NCI-H446 (cell line): ENCODE measurements at regions not wholly inside any gene's neighbourhood (a gene's known extent, or its start where the extent isn't known, plus 50 kb on each side); places are given as distances from the start of the nearest gene placed in this dataset.
"Not testable (repeated sequence)": the region's sequence is repeated elsewhere in the genome, so short reads cannot be mapped to it uniquely, and the experiment has no call there.

Experiments used
- DNase-seq, 2 experiments: peaks; one replicate each; lab custom pipeline; 2025; lab: John Stamatoyannopoulos, UW

DNA sequence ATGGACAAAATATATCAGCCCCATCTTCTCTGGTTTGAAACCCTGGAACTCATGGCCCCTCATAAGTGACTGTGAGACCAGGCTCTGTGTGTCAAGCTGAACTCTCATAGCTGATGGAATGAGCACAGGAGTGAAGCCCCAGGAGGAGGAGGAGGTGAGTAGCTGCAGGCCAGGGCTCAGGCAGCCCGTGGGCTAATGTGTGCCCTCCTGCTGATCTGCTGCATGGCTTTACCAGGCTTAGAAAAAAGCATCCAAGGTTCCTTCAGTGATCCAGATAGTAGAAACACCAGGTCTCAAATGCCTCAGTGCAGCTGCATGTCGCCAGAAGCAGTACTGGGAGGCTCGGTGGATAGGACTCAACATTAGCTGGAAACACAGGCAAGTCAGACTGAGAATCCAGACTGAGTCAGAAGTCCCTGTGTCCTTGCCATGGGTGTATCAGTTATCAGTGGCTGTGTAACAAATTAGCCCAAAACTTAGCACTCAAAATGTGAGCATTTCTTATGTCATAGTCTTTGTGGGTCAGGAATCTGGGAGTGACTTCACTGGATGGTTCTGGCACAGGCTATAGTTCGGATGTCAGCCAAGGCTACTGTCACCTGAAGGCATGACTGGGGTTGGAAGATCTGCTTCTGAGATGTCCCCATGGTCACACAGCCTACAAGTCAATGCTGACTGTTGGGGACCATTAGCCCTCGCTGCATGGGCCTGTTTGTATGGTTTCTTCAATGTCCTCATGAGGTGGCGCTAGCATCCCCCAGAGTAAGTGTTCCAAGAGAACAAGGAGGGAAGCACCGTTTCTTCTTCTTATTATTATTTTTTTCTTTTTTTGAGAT, 255.4 kb upstream of the IRF2BP2 start:
- DNase-seq: no peak

DNA sequence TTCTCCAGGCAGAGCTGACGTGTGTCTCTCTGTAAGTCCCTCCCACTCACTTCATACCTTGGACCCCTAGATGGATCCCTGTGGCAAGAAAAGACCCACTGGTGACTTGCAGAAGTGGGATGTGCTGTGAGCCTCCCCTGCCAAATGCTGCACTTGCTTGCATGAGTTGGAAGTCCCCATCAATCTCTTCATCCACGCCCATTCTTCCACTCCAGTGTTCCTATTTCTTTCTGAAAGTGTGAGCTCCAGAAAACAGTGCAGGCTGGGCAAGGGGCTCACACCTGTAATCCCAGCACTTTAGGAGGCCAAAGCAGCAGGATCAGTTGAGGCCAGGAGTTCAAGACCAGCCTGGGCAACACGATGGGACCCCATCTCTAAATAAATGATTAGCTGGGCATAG, 254.1 kb upstream of the IRF2BP2 start:
- no peak for DNase-seq

DNA sequence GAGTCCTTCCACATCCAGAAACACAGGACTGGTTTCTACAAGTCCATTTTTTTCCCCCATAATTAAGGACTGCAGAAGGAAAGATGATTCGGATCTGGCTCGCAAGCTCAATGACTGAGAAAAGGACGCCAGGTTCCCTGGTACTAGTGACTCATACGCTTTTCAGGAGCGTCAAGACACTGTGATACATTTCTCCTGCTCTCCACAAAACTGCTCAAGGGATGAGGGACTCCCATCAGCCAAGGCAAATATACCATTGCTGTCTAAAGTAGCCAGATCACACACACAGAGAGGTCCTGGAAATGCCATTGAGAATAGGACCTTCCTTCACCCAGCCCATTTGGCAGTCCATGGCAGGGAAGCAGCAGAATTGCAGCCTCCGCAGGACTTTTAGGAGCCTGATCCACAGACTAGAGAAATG, 253.6 kb upstream of the IRF2BP2 start:
- peak in 1 of 2 experiments; percentile 22 for DNase-seq

DNA sequence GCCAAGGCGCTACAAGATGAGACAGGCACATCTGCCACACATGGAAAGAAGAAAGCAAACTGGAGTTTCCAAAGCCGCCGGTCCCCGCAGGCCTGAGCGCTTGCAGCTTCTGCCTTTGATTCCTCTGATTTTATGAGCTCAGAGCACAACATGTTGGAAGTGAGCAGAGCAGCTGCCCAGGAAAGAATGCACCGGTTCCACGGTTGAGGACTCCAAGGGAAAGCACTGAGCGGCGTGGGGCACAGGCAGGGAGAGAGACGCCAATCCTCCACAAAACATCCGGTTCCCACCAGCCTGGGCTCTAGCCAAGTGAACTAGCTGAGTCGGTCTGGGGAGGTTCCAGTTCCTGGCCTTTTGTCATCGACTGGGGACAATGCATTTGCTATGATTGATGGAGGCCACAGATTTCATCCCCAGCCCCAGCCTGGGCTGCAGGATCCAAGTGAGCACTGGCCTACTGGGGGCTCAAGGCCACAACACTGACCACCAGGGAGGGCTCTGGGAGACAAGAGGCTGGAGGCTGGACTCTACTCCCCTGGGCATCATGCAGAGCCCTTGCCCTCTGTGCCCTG, 253.1 kb upstream of the IRF2BP2 start:
- DNase-seq: peak in 1 of 2 experiments; percentile 73

DNA sequence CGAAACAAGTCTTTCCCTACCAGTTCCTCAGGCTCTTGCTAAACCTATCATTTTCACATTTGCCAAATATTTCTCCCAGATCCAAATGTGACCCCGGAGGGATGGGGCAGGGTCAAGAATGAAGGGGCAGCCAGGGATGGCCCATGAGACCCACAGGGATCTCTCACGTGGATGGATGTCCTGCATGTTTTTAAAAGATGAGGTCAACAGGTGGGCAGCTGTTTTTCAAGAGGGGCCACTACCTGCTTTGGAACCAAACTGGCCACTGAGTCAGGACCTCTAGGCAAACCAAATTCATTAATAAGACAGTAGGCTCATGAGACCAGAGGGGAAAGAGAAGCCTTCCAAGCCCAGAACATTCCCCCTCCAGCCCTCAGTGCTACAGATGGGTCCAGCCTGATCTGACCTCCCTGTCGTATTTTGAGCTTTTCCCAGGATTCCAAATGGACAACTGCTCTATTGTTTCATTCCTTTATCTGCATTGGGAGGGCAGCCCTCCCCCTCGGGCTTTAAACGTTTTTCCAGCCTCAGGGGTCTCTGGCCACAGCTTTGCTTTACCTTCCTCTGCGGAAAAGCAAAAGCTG, 252.5 kb upstream of the IRF2BP2 start:
- DNase-seq: no peak

DNA sequence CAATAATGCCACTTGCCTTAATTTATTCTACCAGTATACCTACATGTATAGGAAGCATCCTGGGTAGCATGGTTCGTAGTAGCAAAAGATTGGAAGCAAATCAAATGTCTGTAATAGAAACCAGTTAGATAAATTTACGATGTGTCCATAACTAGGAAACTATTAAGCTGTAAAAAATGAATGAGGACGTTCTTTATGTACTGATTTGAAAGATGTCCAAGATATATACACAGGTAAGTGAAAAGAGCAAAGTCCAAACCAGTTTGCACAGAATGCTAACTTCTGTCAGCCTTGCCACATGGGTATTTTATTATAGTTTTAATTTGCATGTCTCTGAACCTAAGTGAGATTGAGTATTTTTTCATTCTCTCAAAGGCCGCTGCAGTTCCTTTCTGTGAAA, 251.8 kb upstream of the IRF2BP2 start:
- no peak for DNase-seq

DNA sequence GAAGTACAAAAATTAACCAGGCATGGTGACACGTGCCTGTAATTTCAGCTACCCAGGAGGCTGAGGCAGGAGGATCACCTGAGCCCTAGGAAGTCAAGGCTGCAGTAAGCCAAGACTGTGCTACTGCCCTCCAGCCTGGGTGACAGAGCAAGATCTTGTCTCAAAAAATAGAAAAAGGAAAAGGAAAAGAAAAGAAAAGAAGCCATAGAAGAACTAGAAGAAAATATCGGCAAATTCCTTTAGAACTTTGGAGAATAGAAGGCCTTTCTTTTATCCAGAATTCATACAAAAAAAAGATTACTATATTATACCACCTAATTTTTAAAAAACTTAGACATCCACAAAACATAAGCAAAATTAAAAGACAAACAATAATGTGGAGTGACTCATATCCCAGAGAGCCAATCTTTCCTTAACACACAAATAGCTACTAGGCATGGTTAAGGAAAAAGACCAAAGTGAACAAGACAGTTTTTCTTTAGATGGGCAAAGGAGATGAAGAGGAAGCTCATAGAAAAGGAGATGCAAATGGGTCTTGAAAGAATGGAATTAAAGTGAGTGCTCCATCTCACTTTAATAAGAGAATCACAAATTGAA, 251.1 kb upstream of the IRF2BP2 start:
- no peak for DNase-seq

DNA sequence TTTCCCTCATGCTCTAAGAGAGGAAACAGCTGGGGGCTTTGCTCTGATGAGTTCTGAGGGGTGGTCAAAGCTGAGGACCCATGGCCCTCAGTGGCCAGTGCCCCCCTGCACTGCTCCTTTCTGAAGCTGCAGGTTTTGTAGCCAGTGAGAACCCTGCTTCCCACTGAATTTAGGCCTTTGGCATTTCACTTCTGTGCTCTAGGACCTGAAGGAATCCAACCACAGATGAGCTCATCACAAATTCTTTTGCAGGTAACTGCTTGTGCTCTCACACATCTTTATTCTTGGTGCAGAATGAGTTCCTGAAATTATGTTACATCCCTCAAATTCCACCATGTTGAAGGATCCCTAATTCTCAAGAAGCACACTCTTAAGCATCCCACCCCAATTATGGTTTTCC, 248.7 kb upstream of the IRF2BP2 start:
- DNase-seq: no peak

DNA sequence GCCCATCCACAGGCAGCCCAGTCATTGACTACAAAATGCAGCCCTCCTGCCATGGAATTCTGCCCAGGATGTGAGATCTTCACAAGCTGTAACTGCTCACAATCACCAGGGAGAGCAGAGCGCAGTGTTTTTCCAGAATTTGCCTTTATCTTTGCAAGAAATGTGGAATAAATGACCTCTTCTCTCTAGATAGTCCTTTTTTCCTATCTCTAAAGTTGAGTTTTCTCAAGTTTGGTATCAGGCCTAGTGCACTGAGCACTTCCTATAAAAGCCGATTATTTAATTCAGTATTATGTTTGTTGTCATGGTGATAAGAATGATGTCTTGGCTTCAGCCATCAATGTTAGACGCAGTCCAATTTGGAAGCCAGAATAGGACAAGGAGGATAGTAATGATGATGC, 246.9 kb upstream of the IRF2BP2 start:
- DNase-seq: peak in 1 of 2 experiments; percentile 32

DNA sequence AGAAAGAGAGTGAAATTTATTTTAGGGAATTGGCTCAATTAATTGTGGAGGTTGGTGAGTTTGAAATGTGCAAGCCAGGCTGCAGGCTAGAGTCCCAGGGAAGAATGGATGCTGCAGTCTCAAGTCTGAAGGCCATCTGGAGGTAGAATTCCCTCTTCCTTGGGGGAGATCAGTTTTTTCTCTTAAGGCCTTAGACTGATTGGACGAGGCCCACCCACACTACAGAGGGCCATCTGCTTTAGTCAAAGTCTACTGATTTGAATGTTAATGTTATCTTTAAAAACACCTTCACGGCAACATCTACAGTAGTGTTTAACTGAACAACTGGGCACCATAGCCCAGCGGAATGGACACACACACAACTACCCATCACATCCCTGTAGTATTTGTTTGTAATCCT, 245.9 kb upstream of the IRF2BP2 start:
- no peak for DNase-seq

DNA sequence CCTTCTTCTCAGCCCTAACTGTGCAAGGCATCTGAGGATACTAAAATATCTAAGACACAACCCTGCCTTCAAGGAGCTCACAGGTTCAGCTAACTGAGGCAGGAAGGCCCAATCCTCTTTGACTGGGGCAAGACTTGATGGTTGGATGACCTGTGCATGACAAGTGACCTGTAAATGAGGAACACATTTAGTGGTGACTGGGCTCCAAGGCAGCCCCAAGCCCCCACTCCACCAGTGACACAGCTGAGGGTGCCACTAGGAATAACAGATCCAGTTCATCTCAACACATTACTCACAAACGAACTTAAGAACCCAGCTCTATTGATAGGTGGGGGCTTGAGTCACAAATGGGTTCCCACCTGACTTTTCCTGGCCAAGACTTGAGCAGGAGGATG, 244.7 kb upstream of the IRF2BP2 start:
- no peak for DNase-seq

DNA sequence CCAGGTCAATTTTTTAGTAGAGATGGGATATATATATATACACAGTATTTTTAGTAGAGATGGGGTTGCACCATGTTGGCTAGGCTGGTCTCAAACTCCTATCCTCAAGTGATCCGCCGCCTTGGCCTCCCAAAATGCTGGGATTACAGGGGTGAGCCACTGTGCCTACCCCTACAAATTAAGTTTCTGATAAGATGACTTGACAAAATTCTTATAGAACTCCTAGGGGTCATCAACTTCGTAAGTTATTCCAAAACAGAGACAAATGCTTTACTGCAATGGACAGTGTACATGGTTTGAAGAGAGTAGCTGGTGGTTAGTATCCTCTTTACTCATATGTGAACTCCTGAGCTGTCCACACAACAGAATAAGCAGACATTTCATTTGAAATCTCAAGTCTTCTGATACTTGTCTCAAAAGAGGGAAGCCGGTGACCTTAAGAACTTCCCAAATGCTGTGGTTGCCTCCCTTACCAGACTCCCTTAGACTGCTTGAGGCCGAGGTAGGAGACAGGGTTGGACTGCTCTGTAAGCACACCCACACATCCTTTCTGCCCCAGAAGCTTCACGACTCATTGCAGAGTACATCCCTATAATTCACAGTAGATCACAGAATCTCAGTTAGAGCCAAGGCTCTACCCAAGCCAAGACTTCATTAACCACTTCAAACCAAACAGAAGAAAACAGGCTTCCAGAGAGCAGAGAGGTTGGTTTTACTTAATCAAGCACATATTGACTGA, 244.1 kb upstream of the IRF2BP2 start:
- DNase-seq: no peak

DNA sequence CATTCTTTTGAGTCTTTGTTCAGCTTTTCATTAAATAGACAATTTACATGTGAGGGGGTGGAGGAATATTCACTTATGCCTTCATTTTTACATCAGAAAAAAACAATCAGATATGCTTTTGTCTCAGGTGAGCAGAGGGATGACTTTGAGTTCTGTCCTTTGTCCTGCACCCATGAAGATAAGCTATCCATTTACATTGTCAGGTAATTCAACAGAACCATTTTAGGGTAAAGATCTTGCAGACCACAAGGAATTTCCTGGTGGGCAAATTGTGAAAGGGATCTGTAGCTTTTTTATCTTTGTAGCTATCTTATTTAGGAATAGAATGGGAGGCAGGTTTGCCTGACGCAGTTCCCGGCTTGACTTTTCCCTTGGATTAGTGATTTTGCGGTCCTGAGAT, 242.7 kb upstream of the IRF2BP2 start:
- no peak for DNase-seq

DNA sequence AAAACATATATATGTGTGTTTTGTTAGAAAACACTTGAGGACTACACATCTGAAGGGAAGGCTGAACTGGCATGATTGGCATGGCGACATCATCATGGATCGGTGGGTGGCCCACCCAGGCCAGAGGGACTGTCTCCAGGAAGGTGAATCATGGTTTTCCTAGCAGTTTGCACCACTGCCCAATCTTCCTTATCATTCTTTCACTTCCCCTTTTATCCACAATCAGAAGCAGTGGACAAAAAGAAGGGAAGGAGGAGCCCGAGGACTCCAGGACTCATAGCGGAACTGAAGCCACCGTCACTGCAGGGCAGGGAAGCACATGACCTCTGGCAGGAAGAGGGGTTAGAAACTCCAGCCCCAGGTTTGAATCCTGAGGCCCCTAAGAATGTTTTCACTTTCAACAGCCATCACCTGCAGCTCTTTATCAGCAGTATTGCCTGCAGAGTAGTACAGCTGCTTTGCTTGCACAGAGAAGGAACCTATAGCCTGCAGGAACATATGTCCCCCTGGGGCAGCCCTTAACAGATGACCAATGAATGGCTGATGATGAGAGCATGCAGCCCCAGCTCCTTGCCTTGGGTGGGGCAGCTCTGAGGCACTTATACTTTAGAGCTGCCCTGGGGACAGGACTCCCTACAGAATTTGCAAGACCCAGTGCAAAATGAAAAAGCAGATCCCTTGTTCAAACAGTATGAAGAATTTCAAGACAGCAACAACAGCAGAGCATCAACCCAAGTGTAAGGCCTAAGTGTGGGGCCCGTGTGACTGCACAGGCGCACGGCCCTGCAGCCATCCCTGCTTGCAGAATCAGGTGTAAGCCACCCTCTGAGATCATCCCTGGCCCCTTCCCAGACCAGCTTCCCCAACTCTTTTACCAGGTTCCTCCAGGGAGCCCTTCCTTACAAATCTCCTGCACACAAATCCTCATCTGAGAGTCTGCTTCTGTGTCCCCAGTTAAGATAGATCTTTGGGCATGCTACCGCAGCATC, 241.8 kb upstream of the IRF2BP2 start:
- no peak for DNase-seq

DNA sequence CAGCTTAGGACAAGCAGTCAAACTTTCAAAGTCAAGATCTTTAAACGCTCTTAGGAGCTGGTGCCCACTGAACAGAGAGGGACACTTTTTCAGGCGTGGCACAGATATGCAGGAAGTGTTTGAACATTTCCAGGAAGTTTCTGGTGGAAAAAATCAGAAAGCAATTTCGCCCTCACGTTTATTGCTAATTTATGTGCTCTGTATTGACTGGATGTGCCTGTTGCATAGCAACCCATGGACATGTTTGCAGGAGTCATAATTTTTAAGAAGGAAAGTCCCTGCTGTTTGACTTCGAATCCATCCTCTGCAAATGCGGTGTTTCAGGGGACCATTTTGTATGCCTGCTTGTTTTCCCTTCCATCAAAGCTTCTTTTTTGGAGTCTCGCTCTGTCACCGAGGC, 239.9 kb upstream of the IRF2BP2 start:
- no peak for DNase-seq

DNA sequence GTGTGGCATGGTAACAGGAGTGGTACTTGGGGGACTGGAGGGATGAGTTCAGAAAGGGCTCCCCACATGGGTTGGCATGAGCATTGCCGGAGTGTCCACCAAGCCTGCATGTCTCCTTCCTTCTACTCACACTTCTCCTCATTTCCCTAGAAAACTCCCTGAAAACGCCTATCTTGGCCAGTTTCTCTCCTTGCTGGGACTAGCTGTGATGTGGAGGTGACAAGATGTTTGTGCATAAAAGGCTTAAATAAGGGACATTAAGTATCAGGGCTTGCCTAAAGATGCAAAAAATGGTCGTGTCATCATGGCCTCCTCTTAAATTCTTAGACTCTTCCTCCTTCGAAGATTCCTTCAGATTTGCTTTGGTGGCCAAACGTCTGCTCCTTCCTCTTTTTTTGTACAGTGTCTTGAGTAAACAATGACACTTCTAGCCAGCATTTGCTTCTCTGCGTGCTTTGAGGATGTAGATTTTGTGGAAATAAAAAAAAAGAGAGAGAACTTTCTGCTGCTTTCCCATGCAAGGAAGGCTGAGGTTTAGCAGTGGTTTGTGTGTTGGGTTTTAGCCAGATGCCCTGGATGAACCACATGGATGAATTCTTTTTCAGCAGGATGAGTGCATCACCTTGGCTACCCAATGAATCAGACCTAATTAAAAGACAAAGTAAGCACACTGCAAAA, 239.1 kb upstream of the IRF2BP2 start:
- DNase-seq: no peak

DNA sequence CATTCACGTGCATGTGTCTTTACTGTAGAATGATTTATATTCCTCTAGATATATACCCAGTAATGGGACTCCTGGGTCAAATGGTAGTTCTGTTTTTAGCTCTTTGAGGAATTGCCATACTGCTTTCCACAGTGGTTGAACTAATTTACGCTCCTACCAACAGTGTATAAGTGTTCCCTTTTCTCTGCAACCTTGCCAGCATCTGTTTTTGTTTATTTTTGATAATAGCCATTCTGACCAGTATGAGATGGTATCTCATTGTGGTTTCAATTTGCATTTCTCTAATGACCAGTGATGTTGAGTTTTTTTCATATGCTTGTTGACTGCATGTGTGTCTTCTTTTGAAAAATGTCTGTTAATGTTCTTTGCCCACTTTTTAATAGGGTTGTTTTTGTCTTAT, 236.8 kb upstream of the IRF2BP2 start:
- not testable (repeated sequence) for DNase-seq

DNA sequence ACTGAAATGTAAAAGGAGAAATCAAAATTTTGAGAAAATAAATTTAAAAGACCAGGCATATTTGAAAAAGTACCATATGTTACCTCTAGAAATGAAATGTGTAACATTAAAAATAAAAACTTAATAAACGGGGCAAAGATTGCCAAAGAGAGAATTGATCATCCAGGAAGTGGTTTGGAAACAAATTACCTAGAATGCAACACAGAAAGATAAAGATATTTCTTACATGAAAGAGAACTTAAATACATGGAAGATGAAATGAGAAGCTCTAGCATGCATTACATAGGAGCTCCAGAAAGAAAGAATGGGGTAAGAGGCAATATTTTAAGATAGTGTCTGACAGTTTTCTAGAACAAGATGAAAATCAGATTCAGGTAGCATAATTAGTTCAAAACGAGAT, 235.9 kb upstream of the IRF2BP2 start:
- DNase-seq: no peak

DNA sequence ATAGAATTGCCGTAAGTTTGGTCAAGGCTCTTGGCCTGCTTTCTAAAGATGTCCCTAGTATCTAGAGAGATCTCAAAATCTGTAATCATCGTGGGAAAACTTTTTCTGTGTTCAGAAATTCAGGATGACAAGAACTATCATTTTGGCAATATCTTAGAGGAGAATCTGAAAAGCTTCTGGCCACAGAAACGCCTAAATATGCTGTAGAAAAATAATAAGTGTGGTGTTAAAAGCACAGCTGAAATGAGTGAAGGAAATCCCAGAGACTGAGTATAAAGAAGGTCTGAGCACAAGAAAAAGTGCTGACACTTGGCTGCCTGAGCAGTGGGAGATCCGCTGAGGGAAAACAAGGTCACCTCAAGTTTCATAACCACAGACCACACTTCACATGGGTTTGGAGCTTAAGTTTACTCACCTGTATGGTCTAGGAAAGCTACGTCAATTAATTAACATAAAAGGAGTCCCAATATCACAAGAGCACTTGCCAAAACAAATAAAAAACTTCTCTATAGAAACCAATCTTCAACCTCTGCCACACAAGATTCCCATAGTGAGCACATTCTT, 235.2 kb upstream of the IRF2BP2 start:
- no peak for DNase-seq

DNA sequence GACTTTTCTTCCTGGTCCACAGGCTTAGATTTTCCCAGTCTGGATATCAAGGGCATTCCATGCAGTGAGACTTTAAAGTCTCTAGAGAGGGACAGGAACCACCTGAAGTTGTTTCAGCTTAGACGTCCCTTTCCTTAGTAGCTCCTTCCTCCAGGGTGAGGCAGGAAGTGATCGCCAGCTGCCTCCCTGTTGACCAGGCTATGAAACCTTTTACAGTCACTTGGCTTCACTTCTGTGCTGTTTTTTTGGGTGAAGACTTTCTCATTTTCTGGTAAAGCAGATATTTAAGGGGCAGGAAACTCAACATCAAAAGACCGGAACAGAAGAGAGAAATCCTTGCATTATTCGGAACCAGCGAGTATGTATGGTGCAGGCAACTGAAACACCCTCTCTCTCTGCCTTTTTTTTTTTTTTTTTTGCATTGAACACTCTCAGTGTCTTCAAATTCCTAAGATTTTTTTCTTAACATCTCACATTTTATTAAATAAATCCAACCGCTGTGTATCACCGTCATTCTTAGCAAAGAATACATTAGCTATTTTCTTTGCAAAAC, 234.6 kb upstream of the IRF2BP2 start:
- DNase-seq: no peak
